ENCODE measurements at regions not wholly inside any gene's neighbourhood (a gene's known extent, or its start where the extent isn't known, plus 50 kb on each side); places are given as distances from the start of the nearest gene placed in this dataset.

DNA sequence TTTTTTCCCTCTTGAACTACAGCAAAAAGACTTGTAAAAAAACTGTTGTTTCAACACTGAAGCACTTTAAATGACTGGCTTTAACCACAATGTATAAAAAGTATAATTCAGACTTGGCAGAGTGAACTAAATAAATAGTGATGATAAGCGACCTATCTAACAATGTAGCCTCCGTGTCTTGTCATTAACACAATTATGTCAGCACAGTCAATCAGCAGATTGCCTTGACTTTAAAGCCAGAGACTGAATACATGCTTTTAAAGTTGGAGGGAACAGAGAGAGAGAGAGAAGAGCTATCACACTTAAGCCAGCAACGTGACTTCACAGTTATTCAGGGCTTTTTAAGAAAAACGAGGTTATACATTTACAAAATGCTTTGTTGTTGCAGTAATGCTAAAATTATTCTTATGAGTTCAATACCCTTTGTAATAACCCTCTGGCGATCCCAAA lies 378.1 kb downstream of the LMO4 start:
- Histone ChIP-seq H3K27ac (ENCODE audit: low read depth in 1 of 2, low read length in 2 of 2) (no peak overlapping the region), H3K9me3 (ENCODE audit: control insufficient read depth in 1 of 2, insufficient read depth in 1 of 2, low read length in 2 of 2) (peaks cover 0 to 5% of the 10 kb centered on the region in 2 experiments), H3K4me3 (ENCODE audit: low read length) (no peak overlapping the region), H3K27me3 (ENCODE audit: control insufficient read depth in 1 of 2, insufficient read depth in 2 of 2, low read length in 2 of 2) (no peaks in the 10 kb centered on the region), H3K4me1 (ENCODE audit: insufficient read depth, low read length) (no peaks in the 10 kb centered on the region), H3K36me3 (ENCODE audit: insufficient read depth, low read length) (no peaks in the 10 kb centered on the region)
- Mint-ChIP-seq H3K27me3 (no peaks in the 10 kb centered on the region), H3K4me1 (ENCODE audit: low read depth) (no peaks in the 10 kb centered on the region), H3K27ac (no peak overlapping the region), H3K4me3 (no peak overlapping the region), H3K36me3 (ENCODE audit: low read depth) (no peaks in the 10 kb centered on the region), H3K9me3 (peaks cover 5% of the 10 kb centered on the region)
- intact Hi-C loops (cut with DNase I, micrococcal nuclease): no loop called here
- no peak for ATAC-seq (ENCODE audit: poor library complexity)
- TF ChIP-seq, protein P1, sequence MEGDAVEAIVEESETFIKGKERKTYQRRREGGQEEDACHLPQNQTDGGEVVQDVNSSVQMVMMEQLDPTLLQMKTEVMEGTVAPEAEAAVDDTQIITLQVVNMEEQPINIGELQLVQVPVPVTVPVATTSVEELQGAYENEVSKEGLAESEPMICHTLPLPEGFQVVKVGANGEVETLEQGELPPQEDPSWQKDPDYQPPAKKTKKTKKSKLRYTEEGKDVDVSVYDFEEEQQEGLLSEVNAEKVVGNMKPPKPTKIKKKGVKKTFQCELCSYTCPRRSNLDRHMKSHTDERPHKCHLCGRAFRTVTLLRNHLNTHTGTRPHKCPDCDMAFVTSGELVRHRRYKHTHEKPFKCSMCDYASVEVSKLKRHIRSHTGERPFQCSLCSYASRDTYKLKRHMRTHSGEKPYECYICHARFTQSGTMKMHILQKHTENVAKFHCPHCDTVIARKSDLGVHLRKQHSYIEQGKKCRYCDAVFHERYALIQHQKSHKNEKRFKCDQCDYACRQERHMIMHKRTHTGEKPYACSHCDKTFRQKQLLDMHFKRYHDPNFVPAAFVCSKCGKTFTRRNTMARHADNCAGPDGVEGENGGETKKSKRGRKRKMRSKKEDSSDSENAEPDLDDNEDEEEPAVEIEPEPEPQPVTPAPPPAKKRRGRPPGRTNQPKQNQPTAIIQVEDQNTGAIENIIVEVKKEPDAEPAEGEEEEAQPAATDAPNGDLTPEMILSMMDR (IDR thresholded peaks at IDR 0.05): no peak
- POLR2A ChIA-PET: no interaction called here
- DNase-seq: no peak
- CTCF ChIA-PET: no interaction called here

DNA sequence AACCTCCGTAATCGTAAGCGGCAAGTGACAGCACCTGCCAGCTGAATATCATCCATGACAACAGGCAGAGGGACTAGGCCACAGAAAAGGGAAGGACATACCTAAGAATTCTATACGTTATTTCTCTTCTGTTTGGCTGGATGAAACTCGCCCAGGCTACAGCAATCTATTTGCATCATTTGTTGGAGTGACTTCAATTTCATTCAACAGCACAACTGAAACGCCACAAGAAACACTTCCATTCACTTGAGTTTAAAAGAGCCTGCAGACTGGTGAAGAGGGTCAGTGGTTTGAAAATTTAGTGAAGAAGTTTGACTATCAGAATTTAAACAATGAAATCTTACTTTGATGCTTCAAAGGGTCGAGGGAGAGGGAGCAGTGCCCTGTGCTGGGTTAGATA lies 378.7 kb downstream of the LMO4 start:
- Mint-ChIP-seq H3K36me3 (ENCODE audit: low read depth) (no peaks in the 10 kb centered on the region), H3K4me3 (no peak overlapping the region), H3K4me1 (ENCODE audit: low read depth) (no peaks in the 10 kb centered on the region), H3K27ac (no peak overlapping the region), H3K9me3 (peaks cover 3% of the 10 kb centered on the region), H3K27me3 (no peaks in the 10 kb centered on the region)
- ATAC-seq (ENCODE audit: poor library complexity) (no peak), DNase-seq (no peak)
- POLR2A ChIA-PET: no interaction called here
- Histone ChIP-seq H3K27me3 (ENCODE audit: control insufficient read depth in 1 of 2, insufficient read depth in 2 of 2, low read length in 2 of 2) (no peaks in the 10 kb centered on the region), H3K4me1 (ENCODE audit: insufficient read depth, low read length) (no peaks in the 10 kb centered on the region), H3K27ac (ENCODE audit: low read depth in 1 of 2, low read length in 2 of 2) (no peak overlapping the region), H3K9me3 (ENCODE audit: control insufficient read depth in 1 of 2, insufficient read depth in 1 of 2, low read length in 2 of 2) (peaks cover 0 to under 1% of the 10 kb centered on the region in 2 experiments), H3K4me3 (ENCODE audit: low read length) (no peak overlapping the region), H3K36me3 (ENCODE audit: insufficient read depth, low read length) (no peaks in the 10 kb centered on the region)
- intact Hi-C loops (cut with DNase I, micrococcal nuclease): no loop called here
- TF ChIP-seq, protein P1 (IDR thresholded peaks at IDR 0.05): no peak
- CTCF ChIA-PET: no interaction called here

DNA sequence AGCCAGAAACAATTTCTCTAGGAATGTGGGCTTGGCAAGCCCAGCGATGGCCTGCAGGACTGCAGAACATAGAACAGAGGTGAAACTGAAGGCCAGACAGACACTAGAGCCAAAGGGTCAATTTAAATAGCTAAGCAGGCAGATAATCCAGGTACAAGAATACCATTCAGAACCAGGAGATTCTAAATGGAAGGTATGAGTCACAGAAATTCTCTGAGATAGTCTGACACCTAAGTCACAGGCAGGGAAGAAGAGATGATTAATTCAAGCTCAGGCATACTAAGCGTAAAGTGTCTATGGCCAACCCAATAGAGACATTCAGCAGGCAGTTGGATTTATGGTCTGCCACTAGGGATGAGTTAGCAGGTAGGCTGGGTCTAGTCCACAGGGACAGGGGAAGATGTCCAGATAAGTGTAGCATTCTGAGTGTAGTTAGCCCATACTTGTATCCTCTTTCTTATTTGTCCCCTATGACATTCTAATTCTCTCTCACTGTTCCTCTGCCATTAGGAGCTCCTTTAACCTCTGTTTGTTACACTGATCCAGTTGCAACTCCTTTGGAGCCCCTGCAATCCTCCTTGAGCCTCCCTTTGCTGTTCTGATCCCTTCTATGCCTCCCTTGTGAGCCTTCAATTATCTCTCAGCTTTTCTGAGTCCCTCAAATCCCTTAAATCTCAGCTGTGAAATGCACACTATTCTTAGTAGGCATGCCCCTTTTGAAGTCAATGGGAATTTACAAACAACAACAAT lies 383.8 kb downstream of the LMO4 start:
- Histone ChIP-seq H3K27ac (ENCODE audit: low read depth in 1 of 2, low read length in 2 of 2) (no peak overlapping the region), H3K4me1 (ENCODE audit: insufficient read depth, low read length) (no peaks in the 10 kb centered on the region), H3K27me3 (ENCODE audit: control insufficient read depth in 1 of 2, insufficient read depth in 2 of 2, low read length in 2 of 2) (no peaks in the 10 kb centered on the region), H3K9me3 (ENCODE audit: control insufficient read depth in 1 of 2, insufficient read depth in 1 of 2, low read length in 2 of 2) (no peaks in the 10 kb centered on the region), H3K36me3 (ENCODE audit: insufficient read depth, low read length) (no peaks in the 10 kb centered on the region), H3K4me3 (ENCODE audit: low read length) (no peak overlapping the region)
- intact Hi-C loops (cut with DNase I, micrococcal nuclease): no loop called here
- DNase-seq (no peak), ATAC-seq (ENCODE audit: poor library complexity) (no peak)
- H3K27me3 Mint-ChIP-seq: no peaks in the 10 kb centered on the region
- H3K27ac Mint-ChIP-seq: no peak overlapping the region
- CTCF ChIA-PET: no interaction called here
- POLR2A ChIA-PET: no interaction called here
- TF ChIP-seq, protein P1 (IDR thresholded peaks at IDR 0.05): no peak
- no peaks in the 10 kb centered on the region for H3K36me3 Mint-ChIP-seq (ENCODE audit: low read depth)
- no peaks in the 10 kb centered on the region for H3K9me3 Mint-ChIP-seq
- H3K4me3 Mint-ChIP-seq: no peak overlapping the region
- H3K4me1 Mint-ChIP-seq (ENCODE audit: low read depth): no peaks in the 10 kb centered on the region

Measured in CD4-positive, alpha-beta T cell (primary cell).